IMR-90 (cell line): ENCODE measurements at regions not wholly inside any gene's neighbourhood (a gene's known extent, or its start where the extent isn't known, plus 50 kb on each side); places are given as distances from the start of the nearest gene placed in this dataset.

Experiments used
- ATAC-seq: fragments of 200-7000 bp; cut with Tn5 transposase; 2 replicates; pipeline ENCODE4 v1.9.1; 2020; ENCODE audit warnings: low read depth, mild to moderate bottlenecking, moderate library complexity
- BruUV-seq: library from RNA; stranded (reverse); fragments of 400-500 nt; replicated peaks from 2 replicates; lab custom pipeline; 2021; lab: Mats Ljungman, UMichigan
- CTCF ChIA-PET: fragments of 300-600 bp; formaldehyde crosslinking; extraction: SDS; loops from one replicate; lab custom pipeline; 2021; ENCODE audit warnings: antibody characterized with exemption; lab: Yijun Ruan, JAX
- POLR2A ChIA-PET: fragments of 300-600 bp; sonication (Branson Sonifier 250); formaldehyde crosslinking; loops from one replicate; lab custom pipeline; 2022; ENCODE audit warnings: antibody characterized with exemption; ENCODE audit not compliant: unreplicated experiment; lab: Charles Lee
- DNase-seq: peaks from one replicate; pipeline ENCODE4 v3.0.0; 2013
- H2AFZ ChIP-seq: replicated peaks from 2 replicates; pipeline ENCODE3; 2013; ENCODE audit warnings: low read length, mild to moderate bottlenecking; ENCODE audit not compliant: poor library complexity
- H2AK5ac ChIP-seq: 2 replicates; pipeline ENCODE4 v1.6.1; 2013; ENCODE audit warnings: low read depth, low read length, inconsistent platforms
- H2AK9ac ChIP-seq: replicated peaks from 2 replicates; pipeline ENCODE3; 2013; ENCODE audit warnings: mild to moderate bottlenecking, low read depth, low read length, moderate library complexity; ENCODE audit not compliant: poor library complexity
- H2BK120ac ChIP-seq: 2 replicates; pipeline ENCODE4 v1.6.1; 2013; ENCODE audit warnings: low read depth, low read length, inconsistent platforms
- H2BK15ac ChIP-seq: 3 replicates; pipeline ENCODE4 v1.6.1; 2013; ENCODE audit warnings: low read depth, low read length, inconsistent platforms
- H2BK20ac ChIP-seq: 2 replicates; pipeline ENCODE4 v1.6.1; 2013; ENCODE audit warnings: low read depth, mild to moderate bottlenecking, inconsistent platforms, low read length, moderate library complexity
- H2BK5ac ChIP-seq: 2 replicates; pipeline ENCODE4 v1.6.1; 2013; ENCODE audit warnings: mild to moderate bottlenecking, low read depth, low read length, inconsistent platforms; ENCODE audit not compliant: poor library complexity, severe bottlenecking
- H3K14ac ChIP-seq: replicated peaks from 2 replicates; pipeline ENCODE4 v1.6.1; 2013; ENCODE audit warnings: low read depth, low read length, inconsistent platforms
- H3K18ac ChIP-seq: 2 replicates; pipeline ENCODE4 v1.6.1; 2013; ENCODE audit warnings: low read depth, low read length, control low read depth
- H3K23ac ChIP-seq: 2 replicates; pipeline ENCODE4 v1.6.1; 2013; ENCODE audit warnings: low read depth, low read length, inconsistent platforms
- H3K27ac ChIP-seq: 2 replicates; pipeline ENCODE4 v1.5.1; 2013; ENCODE audit warnings: mild to moderate bottlenecking, control low read depth, low read length; ENCODE audit not compliant: insufficient read depth
- H3K27me3 ChIP-seq: 2 replicates; pipeline ENCODE4 v1.6.1; 2013; ENCODE audit warnings: low read length; ENCODE audit not compliant: control insufficient read depth, insufficient read depth
- H3K36me3 ChIP-seq: 2 replicates; pipeline ENCODE4 v1.6.1; 2013; ENCODE audit warnings: low read length, mixed read lengths; ENCODE audit not compliant: control insufficient read depth, insufficient read depth
- H3K4ac ChIP-seq: 2 replicates; pipeline ENCODE4 v1.6.1; 2013; ENCODE audit warnings: low read depth, low read length, inconsistent platforms
- H3K4me1 ChIP-seq: 2 replicates; pipeline ENCODE4 v1.6.1; 2013; ENCODE audit warnings: low read length, mixed read lengths; ENCODE audit not compliant: control insufficient read depth, insufficient read depth
- H3K4me2 ChIP-seq: 2 replicates; pipeline ENCODE4 v1.6.1; 2013; ENCODE audit warnings: low read depth, mild to moderate bottlenecking, control low read depth, low read length, moderate library complexity
- H3K4me3 ChIP-seq: 2 replicates; pipeline ENCODE4 v1.5.1; 2013; ENCODE audit warnings: low read depth, mild to moderate bottlenecking, control low read depth, low read length, moderate library complexity; ENCODE audit not compliant: insufficient read depth
- H3K56ac ChIP-seq: 2 replicates; pipeline ENCODE4 v1.6.1; 2013; ENCODE audit warnings: low read length, inconsistent platforms; ENCODE audit not compliant: insufficient read depth; ENCODE audit errors: extremely low read depth
- H3K79me1 ChIP-seq, 2 experiments: 2 replicates each; pipeline ENCODE4 v1.6.1; 2013; ENCODE audit warnings: low read length in 2 of 2, inconsistent platforms in 1 of 2, low read depth in 1 of 2
- H3K9ac ChIP-seq: 2 replicates; pipeline ENCODE4 v1.6.1; 2013; ENCODE audit warnings: low read depth, low read length, control low read depth
- H3K9me1 ChIP-seq: 2 replicates; pipeline ENCODE4 v1.6.1; 2013; ENCODE audit warnings: low read length, inconsistent platforms; ENCODE audit not compliant: insufficient read depth
- H3K9me3 ChIP-seq: 2 replicates; pipeline ENCODE4 v1.6.1; 2013; ENCODE audit warnings: low read length; ENCODE audit not compliant: control insufficient read depth, insufficient read depth
- H4K20me1 ChIP-seq: 2 replicates; pipeline ENCODE4 v1.6.1; 2013; ENCODE audit warnings: low read length, inconsistent platforms; ENCODE audit not compliant: insufficient read depth
- H4K5ac ChIP-seq: 2 replicates; pipeline ENCODE4 v1.6.1; 2013; ENCODE audit warnings: mild to moderate bottlenecking, low read depth, low read length, control low read depth
- H4K8ac ChIP-seq, 2 experiments: 2 replicates each; pipeline ENCODE4 v1.6.1; 2013; ENCODE audit warnings: low read depth in 2 of 2, low read length in 2 of 2, control low read depth in 1 of 2, inconsistent platforms in 1 of 2
- H4K91ac ChIP-seq: 2 replicates; pipeline ENCODE4 v1.6.1; 2013; ENCODE audit warnings: low read depth, low read length, inconsistent platforms; ENCODE audit not compliant: insufficient read depth
- BHLHE40 ChIP-seq: fragments of 150-350 bp; IDR thresholded peaks from 2 replicates; pipeline ENCODE4 v1.6.1; 2016; ENCODE audit warnings: mild to moderate bottlenecking, low read depth, low read length
- CEBPB ChIP-seq: IDR thresholded peaks from 2 replicates; pipeline ENCODE4 v1.6.1; 2012; ENCODE audit warnings: low read depth, low read length, improper control_type of control experiment
- CHD1 ChIP-seq: IDR thresholded peaks from 2 replicates; pipeline ENCODE4 v1.6.1; 2012; ENCODE audit warnings: low read depth, low read length, improper control_type of control experiment
- FOS ChIP-seq: fragments of 150-350 bp; IDR thresholded peaks from 2 replicates; pipeline ENCODE4 v1.6.1; 2016; ENCODE audit warnings: low read depth, low read length
- MAFK ChIP-seq: IDR thresholded peaks from 2 replicates; pipeline ENCODE4 v1.6.1; 2012; ENCODE audit warnings: low read depth, low read length, improper control_type of control experiment
- MAZ ChIP-seq: IDR thresholded peaks from 2 replicates; pipeline ENCODE4 v1.6.1; 2012; ENCODE audit warnings: low read depth, mild to moderate bottlenecking, low read length, improper control_type of control experiment, moderate library complexity, borderline replicate concordance
- MXI1 ChIP-seq: IDR thresholded peaks from 2 replicates; pipeline ENCODE4 v1.6.1; 2012; ENCODE audit warnings: low read depth, mild to moderate bottlenecking, low read length, moderate library complexity, borderline replicate concordance
- NFE2L2 ChIP-seq: fragments of 150-350 bp; IDR thresholded peaks from 2 replicates; pipeline ENCODE4 v1.6.1; 2016; ENCODE audit warnings: low read depth, mild to moderate bottlenecking, low read length
- POLR2A ChIP-seq: IDR thresholded peaks from 2 replicates; pipeline ENCODE4 v1.6.1; 2012; ENCODE audit warnings: mild to moderate bottlenecking, low read depth, low read length
- RAD21 ChIP-seq: IDR thresholded peaks from 2 replicates; pipeline ENCODE4 v1.6.1; 2012; ENCODE audit warnings: low read length, improper control_type of control experiment
- RCOR1 ChIP-seq: IDR thresholded peaks from 2 replicates; pipeline ENCODE4 v1.6.1; 2012; ENCODE audit warnings: mild to moderate bottlenecking, low read length, improper control_type of control experiment; ENCODE audit not compliant: insufficient replicate concordance
- RFX5 ChIP-seq: IDR thresholded peaks from 2 replicates; pipeline ENCODE4 v1.8.0; 2012; ENCODE audit warnings: low read depth, mild to moderate bottlenecking, low read length, moderate library complexity
- SMC3 ChIP-seq: fragments of 150-350 bp; IDR thresholded peaks from 2 replicates; pipeline ENCODE4 v1.6.1; 2016; ENCODE audit warnings: low read depth, mild to moderate bottlenecking, antibody characterized with exemption, low read length, moderate library complexity
- WGBS, 2 experiments: methylation state at CpG; one replicate each; pipeline versions ENCODE4 v1.1.5 to v1.1.7; 2013; ENCODE audit warnings: missing lambda C conversion rate in 2 of 2; ENCODE audit not compliant: insufficient read length in 1 of 2; ENCODE audit errors: extremely low coverage in 2 of 2; 5-methylcytosine and 5-hydroxymethylcytosine counted together
- dilution Hi-C: fragments of 300-500 bp; cut with HindIII; formaldehyde crosslinking; loops from one replicate; pipeline ENCODE4 v1.14.3; 2018; ENCODE audit warnings: low sequenced_read_pairs; ENCODE audit not compliant: unreplicated experiment
- in situ Hi-C: fragments of 300-500 bp; cut with MboI; formaldehyde crosslinking; loops from 3 replicates; pipeline ENCODE4 v1.14.3; 2019; ENCODE audit warnings: low sequenced_read_pairs, inconsistent platforms, mixed read lengths
- intact Hi-C: fragments of 100-400 bp; cut with micrococcal nuclease; formaldehyde crosslinking; loops from 2 replicates; pipeline ENCODE4 v1.10.0; 2022
- TF ChIP-seq, protein P1 (sequence below): fragments of 150-350 bp; IDR thresholded peaks from 2 replicates; pipeline ENCODE4 v1.6.1; 2016; ENCODE audit warnings: low read depth, mild to moderate bottlenecking, low read length, moderate library complexity, borderline replicate concordance
- TF ChIP-seq, protein P2 (sequence below): conservative IDR thresholded peaks from 2 replicates; pipeline ENCODE4 v1.5.1; 2012; ENCODE audit warnings: mild to moderate bottlenecking, low read depth, low read length, improper control_type of control experiment
- TF ChIP-seq, protein P3 (sequence below): fragments of 150-350 bp; IDR thresholded peaks from 2 replicates; pipeline ENCODE4 v1.6.1; 2017; ENCODE audit warnings: mild to moderate bottlenecking, antibody characterized with exemption, low read length, low read depth

DNA sequence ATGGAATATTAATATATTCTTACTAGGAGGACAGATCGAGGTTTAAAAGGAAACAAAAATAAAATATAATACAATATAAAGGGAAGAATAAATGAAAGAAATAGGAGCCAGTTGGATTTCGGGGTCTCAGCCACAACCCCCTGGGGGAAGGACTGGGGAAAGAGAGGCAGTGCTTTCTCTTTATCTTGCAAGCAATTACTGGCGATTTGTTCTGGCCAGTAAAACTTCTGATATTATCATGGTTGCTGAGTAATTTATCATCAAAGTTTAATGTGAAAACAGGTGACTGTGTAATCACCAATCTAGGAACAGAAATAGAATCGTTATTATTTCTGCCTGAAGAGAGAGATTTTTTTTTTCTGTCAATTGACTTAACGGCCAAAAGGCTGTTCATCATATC is 917.7 kb upstream of the CELF4 start:
- Histone ChIP-seq H3K23ac (no peak overlapping the region), H2AK9ac (no peak overlapping the region), H3K4me3 (no peak overlapping the region), H2AK5ac (no peak overlapping the region), H4K20me1 (no peaks in the 10 kb centered on the region), H4K8ac (no peak overlapping the region), H3K36me3 (no peaks in the 10 kb centered on the region), H2BK5ac (no peak overlapping the region), H3K4me2 (no peak overlapping the region), H4K91ac (no peak overlapping the region), H2BK20ac (no peak overlapping the region), H2AFZ (no peak overlapping the region), H3K9me3 (peaks cover 9% of the 10 kb centered on the region; the same call in 1 of the 2 replicates), H4K5ac (no peak overlapping the region), H3K9me1 (no peaks in the 10 kb centered on the region), H3K79me1 (no peaks in the 10 kb centered on the region), H2BK15ac (no peak overlapping the region), H3K9ac (no peak overlapping the region), H3K4ac (no peak overlapping the region), H2BK120ac (no peak overlapping the region), H3K56ac (no peak overlapping the region), H3K14ac (no peak overlapping the region), H3K18ac (no peak overlapping the region), H3K27ac (no peak overlapping the region), H3K27me3 (no peaks in the 10 kb centered on the region), H3K4me1 (no peaks in the 10 kb centered on the region)
- ChIA-PET CTCF (no interaction called here), POLR2A (no interaction called here)
- WGBS, 2 experiments = no CpG with 5 or more reads among the region's 5 CpGs
- ATAC-seq (no peak), DNase-seq (no peak)
- BruUV-seq = no TSS peak
- TF ChIP-seq, protein P1, sequence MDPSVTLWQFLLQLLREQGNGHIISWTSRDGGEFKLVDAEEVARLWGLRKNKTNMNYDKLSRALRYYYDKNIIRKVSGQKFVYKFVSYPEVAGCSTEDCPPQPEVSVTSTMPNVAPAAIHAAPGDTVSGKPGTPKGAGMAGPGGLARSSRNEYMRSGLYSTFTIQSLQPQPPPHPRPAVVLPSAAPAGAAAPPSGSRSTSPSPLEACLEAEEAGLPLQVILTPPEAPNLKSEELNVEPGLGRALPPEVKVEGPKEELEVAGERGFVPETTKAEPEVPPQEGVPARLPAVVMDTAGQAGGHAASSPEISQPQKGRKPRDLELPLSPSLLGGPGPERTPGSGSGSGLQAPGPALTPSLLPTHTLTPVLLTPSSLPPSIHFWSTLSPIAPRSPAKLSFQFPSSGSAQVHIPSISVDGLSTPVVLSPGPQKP = no peak
- TF ChIP-seq, protein P2, sequence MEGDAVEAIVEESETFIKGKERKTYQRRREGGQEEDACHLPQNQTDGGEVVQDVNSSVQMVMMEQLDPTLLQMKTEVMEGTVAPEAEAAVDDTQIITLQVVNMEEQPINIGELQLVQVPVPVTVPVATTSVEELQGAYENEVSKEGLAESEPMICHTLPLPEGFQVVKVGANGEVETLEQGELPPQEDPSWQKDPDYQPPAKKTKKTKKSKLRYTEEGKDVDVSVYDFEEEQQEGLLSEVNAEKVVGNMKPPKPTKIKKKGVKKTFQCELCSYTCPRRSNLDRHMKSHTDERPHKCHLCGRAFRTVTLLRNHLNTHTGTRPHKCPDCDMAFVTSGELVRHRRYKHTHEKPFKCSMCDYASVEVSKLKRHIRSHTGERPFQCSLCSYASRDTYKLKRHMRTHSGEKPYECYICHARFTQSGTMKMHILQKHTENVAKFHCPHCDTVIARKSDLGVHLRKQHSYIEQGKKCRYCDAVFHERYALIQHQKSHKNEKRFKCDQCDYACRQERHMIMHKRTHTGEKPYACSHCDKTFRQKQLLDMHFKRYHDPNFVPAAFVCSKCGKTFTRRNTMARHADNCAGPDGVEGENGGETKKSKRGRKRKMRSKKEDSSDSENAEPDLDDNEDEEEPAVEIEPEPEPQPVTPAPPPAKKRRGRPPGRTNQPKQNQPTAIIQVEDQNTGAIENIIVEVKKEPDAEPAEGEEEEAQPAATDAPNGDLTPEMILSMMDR = no peak
- TF ChIP-seq BHLHE40 (no peak), CEBPB (no peak), CHD1 (no peak), RCOR1 (no peak), MAFK (no peak), MXI1 (no peak), FOS (no peak), RFX5 (no peak), POLR2A (no peak), RAD21 (no peak), MAZ (no peak), NFE2L2 (no peak), SMC3 (no peak)
- TF ChIP-seq, protein P3, sequence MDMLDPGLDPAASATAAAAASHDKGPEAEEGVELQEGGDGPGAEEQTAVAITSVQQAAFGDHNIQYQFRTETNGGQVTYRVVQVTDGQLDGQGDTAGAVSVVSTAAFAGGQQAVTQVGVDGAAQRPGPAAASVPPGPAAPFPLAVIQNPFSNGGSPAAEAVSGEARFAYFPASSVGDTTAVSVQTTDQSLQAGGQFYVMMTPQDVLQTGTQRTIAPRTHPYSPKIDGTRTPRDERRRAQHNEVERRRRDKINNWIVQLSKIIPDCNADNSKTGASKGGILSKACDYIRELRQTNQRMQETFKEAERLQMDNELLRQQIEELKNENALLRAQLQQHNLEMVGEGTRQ = no peak
- in situ Hi-C loops (no loop called here), dilution Hi-C loops (no loop called here), intact Hi-C loops (no loop called here)
